IMR-90 (cell line): ENCODE measurements at regions not wholly inside any gene's neighbourhood (a gene's known extent, or its start where the extent isn't known, plus 50 kb on each side); places are given as distances from the start of the nearest gene placed in this dataset.
A peak's percentile ranks its signal among the peaks of the same experiment; 100 is the strongest.

Experiments
- ATAC-seq: fragments of 200-7000 bp; cut with Tn5 transposase; 2 replicates; pipeline ENCODE4 v1.9.1; 2020; ENCODE audit warnings: low read depth, mild to moderate bottlenecking, moderate library complexity
- BruUV-seq: library from RNA; stranded (reverse); fragments of 400-500 nt; replicated peaks from 2 replicates; lab custom pipeline; 2021; lab: Mats Ljungman, UMichigan
- CTCF ChIA-PET: fragments of 300-600 bp; formaldehyde crosslinking; extraction: SDS; loops from one replicate; lab custom pipeline; 2021; ENCODE audit warnings: antibody characterized with exemption; lab: Yijun Ruan, JAX
- POLR2A ChIA-PET: fragments of 300-600 bp; sonication (Branson Sonifier 250); formaldehyde crosslinking; loops from one replicate; lab custom pipeline; 2022; ENCODE audit warnings: antibody characterized with exemption; ENCODE audit not compliant: unreplicated experiment; lab: Charles Lee
- DNase-seq: peaks from one replicate; pipeline ENCODE4 v3.0.0; 2013
- H2AFZ ChIP-seq: replicated peaks from 2 replicates; pipeline ENCODE3; 2013; ENCODE audit warnings: low read length, mild to moderate bottlenecking; ENCODE audit not compliant: poor library complexity
- H2AK5ac ChIP-seq: 2 replicates; pipeline ENCODE4 v1.6.1; 2013; ENCODE audit warnings: low read depth, low read length, inconsistent platforms
- H2AK9ac ChIP-seq: replicated peaks from 2 replicates; pipeline ENCODE3; 2013; ENCODE audit warnings: mild to moderate bottlenecking, low read depth, low read length, moderate library complexity; ENCODE audit not compliant: poor library complexity
- H2BK120ac ChIP-seq: 2 replicates; pipeline ENCODE4 v1.6.1; 2013; ENCODE audit warnings: low read depth, low read length, inconsistent platforms
- H2BK15ac ChIP-seq: 3 replicates; pipeline ENCODE4 v1.6.1; 2013; ENCODE audit warnings: low read depth, low read length, inconsistent platforms
- H2BK20ac ChIP-seq: 2 replicates; pipeline ENCODE4 v1.6.1; 2013; ENCODE audit warnings: low read depth, mild to moderate bottlenecking, inconsistent platforms, low read length, moderate library complexity
- H2BK5ac ChIP-seq: 2 replicates; pipeline ENCODE4 v1.6.1; 2013; ENCODE audit warnings: mild to moderate bottlenecking, low read depth, low read length, inconsistent platforms; ENCODE audit not compliant: poor library complexity, severe bottlenecking
- H3K14ac ChIP-seq: replicated peaks from 2 replicates; pipeline ENCODE4 v1.6.1; 2013; ENCODE audit warnings: low read depth, low read length, inconsistent platforms
- H3K18ac ChIP-seq: 2 replicates; pipeline ENCODE4 v1.6.1; 2013; ENCODE audit warnings: low read depth, low read length, control low read depth
- H3K23ac ChIP-seq: 2 replicates; pipeline ENCODE4 v1.6.1; 2013; ENCODE audit warnings: low read depth, low read length, inconsistent platforms
- H3K27ac ChIP-seq: 2 replicates; pipeline ENCODE4 v1.5.1; 2013; ENCODE audit warnings: mild to moderate bottlenecking, control low read depth, low read length; ENCODE audit not compliant: insufficient read depth
- H3K27me3 ChIP-seq: 2 replicates; pipeline ENCODE4 v1.6.1; 2013; ENCODE audit warnings: low read length; ENCODE audit not compliant: control insufficient read depth, insufficient read depth
- H3K36me3 ChIP-seq: 2 replicates; pipeline ENCODE4 v1.6.1; 2013; ENCODE audit warnings: low read length, mixed read lengths; ENCODE audit not compliant: control insufficient read depth, insufficient read depth
- H3K4ac ChIP-seq: 2 replicates; pipeline ENCODE4 v1.6.1; 2013; ENCODE audit warnings: low read depth, low read length, inconsistent platforms
- H3K4me1 ChIP-seq: 2 replicates; pipeline ENCODE4 v1.6.1; 2013; ENCODE audit warnings: low read length, mixed read lengths; ENCODE audit not compliant: control insufficient read depth, insufficient read depth
- H3K4me2 ChIP-seq: 2 replicates; pipeline ENCODE4 v1.6.1; 2013; ENCODE audit warnings: low read depth, mild to moderate bottlenecking, control low read depth, low read length, moderate library complexity
- H3K4me3 ChIP-seq: 2 replicates; pipeline ENCODE4 v1.5.1; 2013; ENCODE audit warnings: low read depth, mild to moderate bottlenecking, control low read depth, low read length, moderate library complexity; ENCODE audit not compliant: insufficient read depth
- H3K56ac ChIP-seq: 2 replicates; pipeline ENCODE4 v1.6.1; 2013; ENCODE audit warnings: low read length, inconsistent platforms; ENCODE audit not compliant: insufficient read depth; ENCODE audit errors: extremely low read depth
- H3K79me1 ChIP-seq, 2 experiments: 2 replicates each; pipeline ENCODE4 v1.6.1; 2013; ENCODE audit warnings: low read length in 2 of 2, inconsistent platforms in 1 of 2, low read depth in 1 of 2
- H3K9ac ChIP-seq: 2 replicates; pipeline ENCODE4 v1.6.1; 2013; ENCODE audit warnings: low read depth, low read length, control low read depth
- H3K9me1 ChIP-seq: 2 replicates; pipeline ENCODE4 v1.6.1; 2013; ENCODE audit warnings: low read length, inconsistent platforms; ENCODE audit not compliant: insufficient read depth
- H3K9me3 ChIP-seq: 2 replicates; pipeline ENCODE4 v1.6.1; 2013; ENCODE audit warnings: low read length; ENCODE audit not compliant: control insufficient read depth, insufficient read depth
- H4K20me1 ChIP-seq: 2 replicates; pipeline ENCODE4 v1.6.1; 2013; ENCODE audit warnings: low read length, inconsistent platforms; ENCODE audit not compliant: insufficient read depth
- H4K5ac ChIP-seq: 2 replicates; pipeline ENCODE4 v1.6.1; 2013; ENCODE audit warnings: mild to moderate bottlenecking, low read depth, low read length, control low read depth
- H4K8ac ChIP-seq, 2 experiments: 2 replicates each; pipeline ENCODE4 v1.6.1; 2013; ENCODE audit warnings: low read depth in 2 of 2, low read length in 2 of 2, control low read depth in 1 of 2, inconsistent platforms in 1 of 2
- H4K91ac ChIP-seq: 2 replicates; pipeline ENCODE4 v1.6.1; 2013; ENCODE audit warnings: low read depth, low read length, inconsistent platforms; ENCODE audit not compliant: insufficient read depth
- MAFK ChIP-seq: IDR thresholded peaks from 2 replicates; pipeline ENCODE4 v1.6.1; 2012; ENCODE audit warnings: low read depth, low read length, improper control_type of control experiment
- RCOR1 ChIP-seq: IDR thresholded peaks from 2 replicates; pipeline ENCODE4 v1.6.1; 2012; ENCODE audit warnings: mild to moderate bottlenecking, low read length, improper control_type of control experiment; ENCODE audit not compliant: insufficient replicate concordance
- WGBS, 2 experiments: methylation state at CpG; one replicate each; pipeline versions ENCODE4 v1.1.5 to v1.1.7; 2013; ENCODE audit warnings: missing lambda C conversion rate in 2 of 2; ENCODE audit not compliant: insufficient read length in 1 of 2; ENCODE audit errors: extremely low coverage in 2 of 2; 5-methylcytosine and 5-hydroxymethylcytosine counted together
- dilution Hi-C: fragments of 300-500 bp; cut with HindIII; formaldehyde crosslinking; loops from one replicate; pipeline ENCODE4 v1.14.3; 2018; ENCODE audit warnings: low sequenced_read_pairs; ENCODE audit not compliant: unreplicated experiment
- in situ Hi-C: fragments of 300-500 bp; cut with MboI; formaldehyde crosslinking; loops from 3 replicates; pipeline ENCODE4 v1.14.3; 2019; ENCODE audit warnings: low sequenced_read_pairs, inconsistent platforms, mixed read lengths
- intact Hi-C: fragments of 100-400 bp; cut with micrococcal nuclease; formaldehyde crosslinking; loops from 2 replicates; pipeline ENCODE4 v1.10.0; 2022

GRCh38 chr3:159667261-159667660 is 321.4 kb upstream of the IL12A start:
- intact Hi-C loops, result no loop called here
- H3K36me3 ChIP-seq, result no peaks in the 10 kb centered on the region
- DNase-seq (peak; percentile 60), ATAC-seq (no peak; the same call in 1 of the 2 replicates)
- no peak overlapping the region for H3K18ac ChIP-seq
- TF ChIP-seq RCOR1, result no peak
- TF ChIP-seq MAFK, result no peak
- no peak overlapping the region for H3K4ac ChIP-seq
- H3K23ac ChIP-seq, result no peak overlapping the region
- H3K14ac ChIP-seq, result 0 out of 2 replicates have a peak overlapping the region, but pooled peaks have one; percentile 40
- no peak overlapping the region for H2BK15ac ChIP-seq
- 0 out of 2 replicates have a peak, but pooled peaks cover 3% of the 10 kb centered on the region for H3K9me1 ChIP-seq
- H4K8ac ChIP-seq, result 0 out of 4 replicates have a peak overlapping the region, but pooled peaks of 1 of the 2 experiments have one; percentile 38
- no peak overlapping the region for H3K56ac ChIP-seq
- H3K4me2 ChIP-seq, result no peak overlapping the region
- H3K4me3 ChIP-seq, result no peak overlapping the region
- no peak overlapping the region for H3K27ac ChIP-seq
- dilution Hi-C loops, result no loop called here
- peak overlapping the region; percentile 77 for H2AFZ ChIP-seq
- no peak overlapping the region for H3K9ac ChIP-seq
- BruUV-seq, result no TSS peak
- no peaks in the 10 kb centered on the region for H3K79me1 ChIP-seq
- peaks cover under 1% of the 10 kb centered on the region; the same call in 1 of the 2 replicates for H3K9me3 ChIP-seq
- CTCF ChIA-PET, result no interaction called here
- WGBS, 2 experiments, result 10% methylated on average over 2 of the region's 4 CpGs; no CpG with 5 or more reads in 1 of the 2 experiments
- no peak overlapping the region for H2BK20ac ChIP-seq
- H3K27me3 ChIP-seq, result no peaks in the 10 kb centered on the region
- H4K5ac ChIP-seq, result no peak overlapping the region
- peaks cover 7% of the 10 kb centered on the region for H3K4me1 ChIP-seq
- H4K91ac ChIP-seq, result peak overlapping the region; percentile 24; the same call in 1 of the 2 replicates
- POLR2A ChIA-PET, result no interaction called here
- peak overlapping the region; percentile 37 for H2AK9ac ChIP-seq
- H4K20me1 ChIP-seq, result no peaks in the 10 kb centered on the region
- H2BK5ac ChIP-seq, result peak overlapping the region; percentile 51
- no peak overlapping the region; the same call in 1 of the 2 replicates for H2AK5ac ChIP-seq
- in situ Hi-C loops, result no loop called here
- no peak overlapping the region for H2BK120ac ChIP-seq
